Colonic mucosa (tissue), 4 donors: ENCODE measurements at regions not wholly inside any gene's neighbourhood (a gene's known extent, or its start where the extent isn't known, plus 50 kb on each side); places are given as distances from the start of the nearest gene placed in this dataset.

ENCODE experiments used
- DNase-seq: peaks from one replicate; pipeline ENCODE4 v3.0.0-alpha.2; 2020
- H3K27ac ChIP-seq: fragments of 200-600 bp; one replicate; pipeline ENCODE4 v1.8.0; 2021
- H3K27me3 ChIP-seq: fragments of 200-600 bp; one replicate; pipeline ENCODE4 v1.8.0; 2021
- H3K36me3 ChIP-seq: fragments of 200-600 bp; one replicate; pipeline ENCODE4 v1.8.0; 2021
- H3K4me1 ChIP-seq: fragments of 200-600 bp; one replicate; pipeline ENCODE4 v1.8.0; 2021; ENCODE audit warnings: mild to moderate bottlenecking
- H3K4me3 ChIP-seq: fragments of 200-600 bp; one replicate; pipeline ENCODE4 v1.8.0; 2021
- H3K9ac ChIP-seq, 2 donors: one replicate each; pipeline ENCODE4 v1.7.0; 2013; ENCODE audit warnings: control low read depth in 2 of 2, low read depth in 2 of 2, low read length in 2 of 2
- H3K9me3 ChIP-seq: fragments of 200-600 bp; one replicate; pipeline ENCODE4 v1.8.0; 2021
- intact Hi-C: fragments of 100-400 bp; cut with DNase I; formaldehyde crosslinking; loops from one replicate; pipeline ENCODE4 v1.14.1; 2022
- TF ChIP-seq, protein P1 (sequence below): fragments of 200-600 bp; IDR thresholded peaks from one replicate; pipeline ENCODE4 v1.8.0; 2022; ENCODE audit warnings: antibody characterized with exemption, mild to moderate bottlenecking
- donor health status: healthy.
- donor health status: DM: no; HTN: no; CAD: no.
- donor health status: DM: no; HTN: no; CAD: no.

GRCh38 chr4:130090427-130090826 lies 994.5 kb downstream of the C4orf33 start:
- H3K27me3 ChIP-seq, result no peaks in the 10 kb centered on the region
- H3K9ac ChIP-seq, result no peak overlapping the region
- DNase-seq, result no peak
- TF ChIP-seq, protein P1, sequence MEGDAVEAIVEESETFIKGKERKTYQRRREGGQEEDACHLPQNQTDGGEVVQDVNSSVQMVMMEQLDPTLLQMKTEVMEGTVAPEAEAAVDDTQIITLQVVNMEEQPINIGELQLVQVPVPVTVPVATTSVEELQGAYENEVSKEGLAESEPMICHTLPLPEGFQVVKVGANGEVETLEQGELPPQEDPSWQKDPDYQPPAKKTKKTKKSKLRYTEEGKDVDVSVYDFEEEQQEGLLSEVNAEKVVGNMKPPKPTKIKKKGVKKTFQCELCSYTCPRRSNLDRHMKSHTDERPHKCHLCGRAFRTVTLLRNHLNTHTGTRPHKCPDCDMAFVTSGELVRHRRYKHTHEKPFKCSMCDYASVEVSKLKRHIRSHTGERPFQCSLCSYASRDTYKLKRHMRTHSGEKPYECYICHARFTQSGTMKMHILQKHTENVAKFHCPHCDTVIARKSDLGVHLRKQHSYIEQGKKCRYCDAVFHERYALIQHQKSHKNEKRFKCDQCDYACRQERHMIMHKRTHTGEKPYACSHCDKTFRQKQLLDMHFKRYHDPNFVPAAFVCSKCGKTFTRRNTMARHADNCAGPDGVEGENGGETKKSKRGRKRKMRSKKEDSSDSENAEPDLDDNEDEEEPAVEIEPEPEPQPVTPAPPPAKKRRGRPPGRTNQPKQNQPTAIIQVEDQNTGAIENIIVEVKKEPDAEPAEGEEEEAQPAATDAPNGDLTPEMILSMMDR, result no peak
- H3K4me3 ChIP-seq, result no peak overlapping the region
- intact Hi-C loops, result no loop called here
- H3K4me1 ChIP-seq, result no peaks in the 10 kb centered on the region
- H3K27ac ChIP-seq, result no peak overlapping the region
- no peaks in the 10 kb centered on the region for H3K36me3 ChIP-seq
- H3K9me3 ChIP-seq, result no peaks in the 10 kb centered on the region

DNA sequence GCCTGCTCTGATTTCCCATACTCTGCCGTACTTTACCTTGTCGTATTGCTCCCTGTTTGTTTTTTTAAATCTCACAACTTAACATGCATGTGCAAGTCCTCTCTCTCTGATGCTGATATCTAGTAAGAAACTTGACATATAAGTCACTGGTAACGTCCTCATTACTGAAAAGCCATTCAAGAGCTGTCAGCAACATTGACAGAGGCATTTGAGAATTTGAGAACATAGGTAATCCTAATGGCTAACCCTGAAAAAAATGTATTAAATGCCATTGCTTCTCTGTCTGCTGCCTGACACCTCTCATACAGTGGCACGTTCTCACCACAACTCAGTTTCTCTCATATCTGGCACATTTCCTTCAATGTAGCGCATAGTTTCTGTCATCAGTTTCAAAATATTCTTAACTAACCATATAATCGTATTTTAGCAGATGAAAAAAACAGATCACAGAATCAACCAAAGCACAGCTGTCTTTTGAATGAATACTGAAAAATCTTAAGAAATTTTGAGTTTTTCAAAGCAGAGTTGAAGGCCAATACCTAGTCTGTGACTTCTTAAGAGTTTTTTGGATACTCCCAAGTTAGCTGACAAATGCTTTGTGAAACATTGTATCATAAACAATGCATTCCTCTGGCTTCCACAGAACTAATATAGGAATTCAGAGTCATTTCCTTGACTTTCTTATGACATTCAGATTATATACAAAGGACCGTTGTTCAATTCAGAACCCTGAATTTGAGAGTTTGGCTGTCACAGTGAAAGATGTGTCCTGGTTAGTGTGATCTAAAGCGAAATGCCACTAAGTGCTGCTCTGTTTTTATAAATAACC lies 996.4 kb downstream of the C4orf33 start:
- TF ChIP-seq, protein P1, result no peak
- H3K4me3 ChIP-seq, result no peak overlapping the region
- no peak overlapping the region for H3K27ac ChIP-seq
- no peaks in the 10 kb centered on the region for H3K27me3 ChIP-seq
- DNase-seq, result no peak
- no peaks in the 10 kb centered on the region for H3K4me1 ChIP-seq
- intact Hi-C loops, result no loop called here
- no peaks in the 10 kb centered on the region for H3K36me3 ChIP-seq
- H3K9ac ChIP-seq, result no peak overlapping the region
- no peaks in the 10 kb centered on the region for H3K9me3 ChIP-seq

GRCh38 chr4:130099105-130099504 lies 1003.2 kb downstream of the C4orf33 start:
- TF ChIP-seq, protein P1, result no peak
- Histone ChIP-seq H3K27ac (no peak overlapping the region), H3K27me3 (no peaks in the 10 kb centered on the region), H3K9ac (no peak overlapping the region), H3K9me3 (no peaks in the 10 kb centered on the region), H3K36me3 (no peaks in the 10 kb centered on the region), H3K4me1 (no peaks in the 10 kb centered on the region), H3K4me3 (no peak overlapping the region)
- intact Hi-C loops, result no loop called here
- no peak for DNase-seq

DNA sequence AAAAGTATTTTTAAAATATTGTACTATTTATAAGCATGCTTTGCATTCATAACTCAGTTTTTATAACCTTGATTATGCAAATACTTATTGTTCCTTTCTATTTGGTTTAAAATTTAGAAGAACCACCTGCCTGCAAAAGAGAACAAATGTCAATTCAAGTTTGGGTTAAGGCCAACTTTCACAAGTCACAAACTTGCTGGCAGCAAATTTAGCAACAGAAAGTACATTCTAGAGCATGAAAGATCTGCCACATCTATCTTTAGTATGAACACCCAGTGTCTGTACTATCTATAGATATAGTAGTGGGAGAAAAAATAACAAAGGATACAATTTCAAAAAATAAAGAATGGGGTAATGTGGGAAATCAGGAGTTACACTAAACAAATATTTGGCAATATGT lies 1014.2 kb downstream of the C4orf33 start:
- Histone ChIP-seq H3K4me3 (no peak overlapping the region), H3K36me3 (no peaks in the 10 kb centered on the region), H3K9ac (no peak overlapping the region), H3K4me1 (no peaks in the 10 kb centered on the region), H3K27ac (no peak overlapping the region), H3K27me3 (no peaks in the 10 kb centered on the region), H3K9me3 (no peaks in the 10 kb centered on the region)
- intact Hi-C loops, result no loop called here
- no peak for DNase-seq
- TF ChIP-seq, protein P1, result no peak

- Histone ChIP-seq H3K9ac (no peak overlapping the region), H3K36me3 (no peaks in the 10 kb centered on the region), H3K4me1 (no peaks in the 10 kb centered on the region), H3K27ac (no peak overlapping the region), H3K27me3 (no peaks in the 10 kb centered on the region), H3K9me3 (no peaks in the 10 kb centered on the region), H3K4me3 (no peak overlapping the region)
- TF ChIP-seq, protein P1, result no peak
- intact Hi-C loops, result no loop called here
- no peak for DNase-seq
These were observed 1014.8 kb downstream of the C4orf33 start for GRCh38 chr4:130110770-130111169.
